ENCODE measurements at regions not wholly inside any gene's neighbourhood (a gene's known extent, or its start where the extent isn't known, plus 50 kb on each side); places are given as distances from the start of the nearest gene placed in this dataset.

DNA sequence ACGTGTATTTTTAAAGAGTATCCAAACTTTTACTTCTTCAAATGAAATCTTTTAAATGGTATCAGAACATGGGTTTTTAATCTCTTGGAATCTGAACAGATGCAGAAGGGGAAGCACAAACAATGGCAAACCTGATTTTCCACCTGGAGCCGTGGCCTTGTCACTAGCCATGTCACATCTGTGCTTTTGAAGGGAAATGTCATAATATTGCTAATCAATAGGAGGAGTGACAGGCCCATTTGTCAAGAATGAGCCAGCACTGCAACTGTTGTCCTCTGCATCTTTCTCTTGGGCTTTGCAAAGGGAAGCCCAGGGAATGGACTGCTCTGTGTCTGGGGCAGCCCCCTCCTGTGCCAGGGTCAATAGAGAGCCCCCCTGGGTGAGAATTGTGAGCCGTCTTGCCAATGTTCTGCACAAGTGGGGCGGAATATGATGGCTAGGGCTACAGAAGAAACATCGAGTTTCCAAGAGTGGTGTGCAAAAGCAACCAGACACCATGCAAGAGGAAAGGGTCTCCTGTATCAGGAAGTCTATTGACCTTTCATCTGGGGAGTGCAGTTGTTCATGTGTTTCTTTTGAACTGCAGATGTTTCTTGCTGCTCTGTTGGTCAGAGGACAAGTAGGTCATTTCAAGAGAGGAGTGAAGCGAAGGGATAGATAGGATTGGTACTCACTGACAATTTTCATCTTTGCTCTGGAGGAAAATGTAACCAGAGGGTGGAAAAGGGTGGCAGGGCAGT is 181.8 kb upstream of the NPVF start:
- Histone ChIP-seq H3K27ac (no peak overlapping the region), H3K27me3 (no peaks in the 10 kb centered on the region), H3K9me3 (no peaks in the 10 kb centered on the region), H3K36me3 (no peaks in the 10 kb centered on the region), H3K4me3 (no peak overlapping the region), H3K4me1 (no peaks in the 10 kb centered on the region)
- no peak for DNase-seq
- intact Hi-C loops (cut with DNase I; ENCODE audit: low total_unique reads) (no loop called here), in situ Hi-C loops (cut with MboI; ENCODE audit: low sequenced_read_pairs in 4 of 4) (no loop called here)
- ATAC-seq, result no peak
- no peak for TF ChIP-seq POLR2A (IDR thresholded peaks at IDR 0.05)
- TF ChIP-seq, protein P1, sequence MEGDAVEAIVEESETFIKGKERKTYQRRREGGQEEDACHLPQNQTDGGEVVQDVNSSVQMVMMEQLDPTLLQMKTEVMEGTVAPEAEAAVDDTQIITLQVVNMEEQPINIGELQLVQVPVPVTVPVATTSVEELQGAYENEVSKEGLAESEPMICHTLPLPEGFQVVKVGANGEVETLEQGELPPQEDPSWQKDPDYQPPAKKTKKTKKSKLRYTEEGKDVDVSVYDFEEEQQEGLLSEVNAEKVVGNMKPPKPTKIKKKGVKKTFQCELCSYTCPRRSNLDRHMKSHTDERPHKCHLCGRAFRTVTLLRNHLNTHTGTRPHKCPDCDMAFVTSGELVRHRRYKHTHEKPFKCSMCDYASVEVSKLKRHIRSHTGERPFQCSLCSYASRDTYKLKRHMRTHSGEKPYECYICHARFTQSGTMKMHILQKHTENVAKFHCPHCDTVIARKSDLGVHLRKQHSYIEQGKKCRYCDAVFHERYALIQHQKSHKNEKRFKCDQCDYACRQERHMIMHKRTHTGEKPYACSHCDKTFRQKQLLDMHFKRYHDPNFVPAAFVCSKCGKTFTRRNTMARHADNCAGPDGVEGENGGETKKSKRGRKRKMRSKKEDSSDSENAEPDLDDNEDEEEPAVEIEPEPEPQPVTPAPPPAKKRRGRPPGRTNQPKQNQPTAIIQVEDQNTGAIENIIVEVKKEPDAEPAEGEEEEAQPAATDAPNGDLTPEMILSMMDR (IDR thresholded peaks at IDR 0.05 in 4 of 5, conservative IDR thresholded peaks at IDR 0.05 in 1 of 5), result no peak

- ATAC-seq (no peak), DNase-seq (no peak)
- Histone ChIP-seq H3K27ac (no peak overlapping the region), H3K4me1 (no peaks in the 10 kb centered on the region), H3K9me3 (no peaks in the 10 kb centered on the region), H3K4me3 (no peak overlapping the region), H3K36me3 (no peaks in the 10 kb centered on the region), H3K27me3 (no peaks in the 10 kb centered on the region)
- TF ChIP-seq, protein P1 (IDR thresholded peaks at IDR 0.05 in 4 of 5, conservative IDR thresholded peaks at IDR 0.05 in 1 of 5), result no peak
- TF ChIP-seq POLR2A (IDR thresholded peaks at IDR 0.05), result no peak
- in situ Hi-C loops (cut with MboI; ENCODE audit: low sequenced_read_pairs in 4 of 4), result no loop called here
- intact Hi-C loops (cut with DNase I; ENCODE audit: low total_unique reads), result no loop called here
These were observed 192.5 kb upstream of the NPVF start for GRCh38 chr7:25420771-25421170.

DNA sequence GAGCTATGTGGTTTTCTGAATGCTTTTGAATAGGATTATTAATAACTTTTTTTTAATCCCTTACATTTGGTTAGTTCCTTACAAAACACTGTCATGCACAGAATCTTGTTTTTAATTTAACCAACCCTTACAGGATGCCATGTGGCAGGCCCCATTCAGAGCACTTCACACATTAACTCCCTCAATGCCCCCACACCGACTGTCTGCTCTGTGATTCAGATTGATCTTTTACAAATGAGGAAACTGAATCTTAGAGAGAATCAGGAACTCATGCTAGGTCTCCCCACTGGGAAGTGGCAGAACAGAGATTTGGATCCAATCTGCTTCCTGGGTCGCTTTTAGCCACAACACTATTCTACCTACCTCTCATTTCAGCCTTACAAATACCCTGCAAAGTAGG is 195.8 kb upstream of the NPVF start:
- H3K4me3 ChIP-seq, result no peak overlapping the region
- no peaks in the 10 kb centered on the region for H3K4me1 ChIP-seq
- TF ChIP-seq, protein P1 (IDR thresholded peaks at IDR 0.05 in 4 of 5, conservative IDR thresholded peaks at IDR 0.05 in 1 of 5), result no peak
- TF ChIP-seq POLR2A (IDR thresholded peaks at IDR 0.05), result no peak
- H3K9me3 ChIP-seq, result no peaks in the 10 kb centered on the region
- intact Hi-C loops (cut with DNase I; ENCODE audit: low total_unique reads), result no loop called here
- H3K36me3 ChIP-seq, result no peaks in the 10 kb centered on the region
- no peak overlapping the region for H3K27ac ChIP-seq
- no peaks in the 10 kb centered on the region for H3K27me3 ChIP-seq
- DNase-seq (no peak), ATAC-seq (no peak)
- in situ Hi-C loops (cut with MboI; ENCODE audit: low sequenced_read_pairs in 4 of 4), result no loop called here

GRCh38 chr7:25424855-25425254 is 196.6 kb upstream of the NPVF start:
- no peaks in the 10 kb centered on the region for H3K27me3 ChIP-seq

More at GRCh38 chr7:25424855-25425254, 196.6 kb upstream of the NPVF start:
- no peak for TF ChIP-seq POLR2A (IDR thresholded peaks at IDR 0.05)
- TF ChIP-seq, protein P1 (IDR thresholded peaks at IDR 0.05 in 4 of 5, conservative IDR thresholded peaks at IDR 0.05 in 1 of 5), result no peak
- in situ Hi-C loops (cut with MboI; ENCODE audit: low sequenced_read_pairs in 4 of 4) (no loop called here), intact Hi-C loops (cut with DNase I; ENCODE audit: low total_unique reads) (no loop called here)
- DNase-seq, result no peak
- no peak for ATAC-seq
- Histone ChIP-seq H3K36me3 (no peaks in the 10 kb centered on the region), H3K27ac (no peak overlapping the region), H3K4me3 (no peak overlapping the region), H3K4me1 (no peaks in the 10 kb centered on the region), H3K9me3 (no peaks in the 10 kb centered on the region)

All from gastrocnemius medialis (tissue), 4 donors.